ENCODE measurements at regions not wholly inside any gene's neighbourhood (a gene's known extent, or its start where the extent isn't known, plus 50 kb on each side); places are given as distances from the start of the nearest gene placed in this dataset.
"Not testable (repeated sequence)": the region's sequence is repeated elsewhere in the genome, so short reads cannot be mapped to it uniquely, and the experiment has no call there.

- DNase-seq (ENCODE audit: low spot score) = not testable (repeated sequence)
Measured at GRCh38 chr5:176018598-176018997, 50.5 kb upstream of the THOC3 start.

DNA sequence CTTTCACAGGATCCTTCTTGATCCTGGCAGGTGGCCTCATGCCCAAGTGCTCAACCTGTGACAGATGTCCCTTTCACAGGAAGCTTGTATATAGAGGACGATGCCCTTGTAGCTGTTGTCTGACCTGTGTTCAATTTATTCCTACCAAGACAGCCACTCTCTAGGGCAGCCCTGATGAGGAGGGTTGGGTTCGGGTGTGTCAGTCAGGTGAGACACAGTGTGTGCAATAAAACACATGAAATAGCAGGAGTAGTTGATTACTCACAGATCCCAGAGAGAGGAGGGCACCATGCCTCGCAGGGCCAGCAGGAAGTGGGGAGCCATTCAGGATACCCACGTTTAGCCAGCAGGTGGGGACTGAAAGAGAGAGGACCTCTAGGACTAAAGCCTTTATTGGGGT, 52.7 kb upstream of the THOC3 start:
- not testable (repeated sequence) for DNase-seq (ENCODE audit: low spot score)

GRCh38 chr5:176023535-176023934, 55.4 kb upstream of the THOC3 start:
- not testable (repeated sequence) for DNase-seq (ENCODE audit: low spot score)

DNA sequence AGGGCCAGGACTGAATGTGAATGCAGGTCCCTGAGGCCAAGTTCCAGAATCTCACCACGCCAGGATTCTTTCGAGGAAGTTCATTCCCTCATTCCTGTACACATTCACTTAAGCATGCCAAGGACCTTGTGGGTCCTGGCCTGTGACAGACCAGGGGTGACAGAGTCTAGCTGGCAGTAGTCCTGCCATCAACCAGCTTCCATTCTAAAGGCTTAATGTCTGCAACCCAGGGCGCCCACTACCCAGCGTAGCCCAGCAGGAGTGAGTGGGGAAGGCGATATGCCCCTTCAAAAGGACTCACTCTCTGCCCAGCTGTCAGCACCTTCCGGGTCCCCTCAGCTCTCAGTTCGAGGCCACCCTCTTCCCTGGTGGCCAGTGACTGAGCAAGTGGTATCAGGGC, 61.3 kb upstream of the THOC3 start:
- DNase-seq (ENCODE audit: low spot score) = not testable (repeated sequence)

- DNase-seq (ENCODE audit: low spot score) = not testable (repeated sequence)
Measured at GRCh38 chr5:176030361-176031117, 62.4 kb upstream of the THOC3 start.

DNA sequence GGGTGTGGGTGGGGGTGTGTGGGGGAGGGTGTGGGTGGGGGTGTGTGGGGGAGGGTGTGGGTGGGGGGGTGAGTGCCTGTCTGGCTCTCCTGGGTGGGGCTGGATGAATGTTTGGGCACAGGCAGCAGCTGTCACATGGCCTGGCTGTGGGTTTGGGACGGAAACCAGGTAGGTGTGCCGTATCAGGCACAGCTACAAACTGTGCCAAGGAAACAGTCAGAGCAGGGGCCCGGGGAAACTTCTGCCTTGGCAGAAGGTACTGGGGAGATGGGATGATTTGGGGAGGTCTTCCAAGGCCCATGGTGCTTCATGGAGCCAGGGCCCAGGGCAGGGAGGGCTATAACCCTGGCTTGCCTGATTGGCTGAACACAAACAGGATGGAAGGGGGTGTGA, 63.0 kb upstream of the THOC3 start:
- not testable (repeated sequence) for DNase-seq (ENCODE audit: low spot score)

DNA sequence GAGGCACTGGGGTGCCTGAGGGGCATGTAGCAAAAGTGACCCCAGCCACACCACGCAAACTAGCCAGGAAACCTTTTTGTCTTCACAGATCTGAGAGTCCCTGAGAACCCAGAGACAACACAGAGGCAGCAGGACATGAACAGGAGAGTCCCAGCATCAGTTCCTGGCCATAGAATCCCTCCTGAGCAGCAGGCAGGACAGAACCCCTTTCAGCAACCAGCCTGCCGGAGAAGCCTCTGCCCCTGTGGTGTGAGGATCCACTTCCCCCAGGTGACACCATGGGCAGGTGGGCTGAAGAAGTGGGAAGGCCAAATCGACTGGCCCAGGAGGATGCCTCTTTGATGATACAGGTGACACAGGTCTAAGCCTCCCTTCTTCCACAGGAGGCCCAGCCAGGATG, 65.1 kb upstream of the THOC3 start:
- not testable (repeated sequence) for DNase-seq (ENCODE audit: low spot score)

DNA sequence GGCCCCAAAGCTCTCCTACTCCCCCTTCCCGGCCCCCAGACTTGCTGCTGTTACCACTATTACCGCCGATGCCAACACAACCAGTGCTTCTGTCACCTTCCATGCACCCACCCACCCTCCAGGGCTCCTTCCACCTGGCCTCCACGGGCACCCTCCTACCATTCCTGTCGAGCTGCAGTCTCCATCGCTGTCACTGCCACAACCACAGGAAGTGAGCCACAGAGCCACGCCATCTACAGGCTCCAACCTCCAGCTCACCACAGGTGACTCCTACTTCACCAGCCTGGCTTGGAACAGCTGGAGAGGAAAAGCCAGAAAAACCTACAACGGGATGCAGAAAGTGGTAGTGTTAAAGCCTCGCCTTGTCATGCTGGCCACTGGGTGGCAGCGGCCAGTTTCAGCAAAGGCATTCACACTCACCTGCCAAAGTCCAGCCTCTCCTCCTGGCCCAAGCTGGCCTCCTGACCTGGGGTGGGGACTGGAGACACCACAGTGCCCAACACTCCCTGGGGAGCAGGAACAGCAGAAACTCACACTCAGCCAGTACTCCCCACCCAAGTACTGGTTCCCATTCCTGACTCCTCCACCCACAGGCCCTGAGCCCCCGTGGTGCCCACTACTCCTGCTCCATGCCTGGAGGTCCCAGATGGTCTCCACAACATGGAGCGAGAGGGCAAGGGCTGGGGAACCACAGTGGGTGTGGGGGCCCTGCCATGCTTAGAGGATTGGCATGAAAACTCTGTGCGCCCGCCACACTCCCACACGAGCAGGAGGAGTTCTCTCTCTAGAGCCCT, 66.5 kb upstream of the THOC3 start:
- not testable (repeated sequence) for DNase-seq (ENCODE audit: low spot score)

GRCh38 chr5:176035201-176035530, 67.1 kb upstream of the THOC3 start:
- DNase-seq (ENCODE audit: low spot score) = not testable (repeated sequence)

GRCh38 chr5:176035816-176036308, 67.7 kb upstream of the THOC3 start:
- DNase-seq (ENCODE audit: low spot score) = not testable (repeated sequence)

- DNase-seq (ENCODE audit: low spot score) = not testable (repeated sequence)
Measured at GRCh38 chr5:176036391-176036790, 68.3 kb upstream of the THOC3 start.

DNA sequence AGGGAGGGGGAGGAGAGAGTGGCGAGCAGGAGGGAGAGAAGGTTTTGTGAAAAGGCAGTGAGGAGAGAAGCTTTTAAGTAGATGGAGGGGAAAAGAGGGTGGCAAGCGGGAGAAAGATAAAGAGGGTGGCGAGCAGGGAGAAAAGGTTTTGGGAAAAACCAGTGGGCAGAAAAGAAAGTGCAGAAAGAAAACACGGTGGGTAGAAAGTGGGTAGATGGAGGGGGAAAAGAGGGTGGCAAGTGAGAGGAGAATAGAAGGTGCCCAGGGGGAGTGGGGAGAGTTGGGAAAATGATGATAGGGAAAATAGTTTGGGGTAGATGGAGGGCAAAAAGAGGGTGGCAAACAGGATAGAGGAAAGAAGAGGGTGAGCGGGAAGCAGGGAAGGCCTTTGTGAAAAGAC, 69.1 kb upstream of the THOC3 start:
- not testable (repeated sequence) for DNase-seq (ENCODE audit: low spot score)

GRCh38 chr5:176040105-176040801, 72.1 kb upstream of the THOC3 start:
- DNase-seq (ENCODE audit: low spot score) = not testable (repeated sequence)

GRCh38 chr5:176041248-176041994, 73.3 kb upstream of the THOC3 start:
- not testable (repeated sequence) for DNase-seq (ENCODE audit: low spot score)

DNA sequence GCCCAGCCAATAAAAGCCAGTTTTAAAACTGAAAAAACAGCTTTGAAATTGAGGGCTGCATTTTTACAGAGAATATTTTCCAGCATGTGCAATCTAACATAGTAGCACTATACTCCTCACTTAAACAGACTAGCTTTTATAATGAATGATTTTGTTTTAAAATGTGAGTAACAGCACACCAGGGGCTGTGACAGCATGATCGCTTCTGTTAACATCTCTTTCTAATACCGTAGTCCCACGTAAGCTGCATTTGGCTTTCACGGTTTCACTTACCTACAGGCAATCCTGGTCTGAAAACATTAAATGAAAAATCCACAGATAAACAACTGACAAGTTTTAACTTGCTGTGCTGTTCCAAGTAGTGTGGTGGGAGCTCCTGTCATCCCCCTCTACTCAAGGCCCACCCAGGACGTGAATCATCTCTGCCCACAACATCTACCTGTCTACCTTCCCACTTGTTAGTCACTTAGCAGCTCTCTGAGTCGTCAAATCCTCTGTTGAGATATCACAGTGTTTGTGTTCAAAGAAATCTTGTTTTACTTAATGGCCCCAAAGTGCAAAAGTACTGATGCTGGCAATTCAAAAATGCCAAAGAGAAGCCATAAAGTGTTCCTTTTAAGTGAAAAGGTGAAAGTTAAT, 74.0 kb upstream of the THOC3 start:
- DNase-seq (ENCODE audit: low spot score) = not testable (repeated sequence)

- DNase-seq (ENCODE audit: low spot score) = not testable (repeated sequence)
Measured at GRCh38 chr5:176043252-176043829, 75.2 kb upstream of the THOC3 start.

DNA sequence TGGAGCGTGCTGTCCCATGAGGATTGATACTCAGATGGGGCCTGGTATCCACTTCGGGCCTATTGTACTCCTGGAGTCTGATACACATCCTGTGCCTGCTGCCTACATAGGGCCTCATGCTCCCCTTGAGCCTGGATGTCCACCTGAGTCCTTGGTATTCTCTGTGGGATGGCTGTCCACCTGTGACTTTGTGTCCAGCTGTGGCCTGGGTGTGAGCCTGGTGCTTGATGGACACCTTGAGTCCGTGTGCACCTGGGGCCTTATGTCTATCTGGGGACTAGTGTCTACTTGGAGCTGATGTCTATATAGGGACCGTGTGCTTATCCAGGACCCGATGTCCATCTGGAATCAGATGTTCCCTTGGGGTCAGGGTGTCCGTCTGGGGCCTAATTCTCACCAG, 75.9 kb upstream of the THOC3 start:
- not testable (repeated sequence) for DNase-seq (ENCODE audit: low spot score)

DNA sequence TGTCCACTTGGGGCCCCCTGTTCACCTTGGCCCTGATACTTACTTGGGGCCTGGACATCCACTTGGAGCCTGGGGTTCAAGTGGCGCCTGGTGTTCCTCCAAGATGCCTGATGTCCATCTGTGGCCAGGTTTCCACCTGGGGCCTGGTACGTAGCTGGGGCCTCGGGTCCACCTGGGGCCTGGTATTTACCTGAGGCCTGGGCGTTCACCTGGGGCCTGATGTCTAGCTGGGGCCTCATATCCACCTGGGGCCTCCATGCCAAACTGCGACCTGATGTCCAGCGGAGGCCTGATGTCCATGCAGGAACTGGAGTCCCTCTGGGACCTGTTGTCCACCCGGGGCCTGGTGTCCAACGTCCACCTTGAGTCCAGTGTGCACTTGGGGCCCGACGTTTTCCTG, 76.3 kb upstream of the THOC3 start:
- DNase-seq (ENCODE audit: low spot score) = not testable (repeated sequence)

DNA sequence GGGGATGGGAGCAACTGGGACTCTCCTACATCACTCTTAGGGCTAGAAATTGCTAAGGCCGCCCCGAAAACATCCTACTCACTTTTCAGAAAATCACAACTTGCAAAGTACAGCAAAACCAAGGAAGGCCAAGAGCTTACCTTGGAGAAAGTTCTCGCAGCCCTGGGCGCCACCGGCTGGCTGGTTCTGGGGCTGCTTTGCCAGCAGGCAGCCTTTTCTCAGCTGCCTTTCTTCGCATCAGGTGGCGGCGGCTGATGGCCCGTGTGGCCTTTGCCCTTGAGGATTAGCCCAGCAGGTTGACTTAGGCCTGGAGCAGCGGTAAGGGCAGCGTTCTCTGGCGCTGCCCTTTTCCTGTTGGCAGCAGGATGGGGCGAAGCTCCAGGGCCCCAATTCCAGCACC, 77.3 kb upstream of the THOC3 start:
- not testable (repeated sequence) for DNase-seq (ENCODE audit: low spot score)

DNA sequence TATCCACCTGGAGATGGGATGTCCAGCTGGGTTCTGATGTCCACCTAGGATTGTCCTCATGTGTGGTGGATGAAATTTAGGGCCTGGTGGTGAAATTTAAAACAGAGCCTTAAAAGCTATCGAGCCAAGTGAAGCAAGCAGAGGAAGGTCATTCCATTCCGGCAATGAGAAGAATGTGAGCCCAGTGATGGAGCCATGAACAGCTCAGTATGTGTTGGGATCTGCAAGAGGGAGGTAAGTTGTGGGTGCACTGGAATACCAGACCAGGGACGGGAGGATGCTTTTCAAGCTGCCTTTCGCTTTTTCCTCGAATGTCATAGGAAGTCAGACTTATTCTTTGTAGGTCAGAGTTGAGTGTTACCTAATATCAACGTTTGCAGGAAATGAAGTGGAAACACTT, 80.6 kb upstream of the THOC3 start:
- not testable (repeated sequence) for DNase-seq (ENCODE audit: low spot score)
